Activated gamma-delta T cell treated with anti-CD3 and anti-CD28 coated beads, Interleukin-2, amount 50 U/mL, for 16 hours (primary cell): ENCODE measurements at regions not wholly inside any gene's neighbourhood (a gene's known extent, or its start where the extent isn't known, plus 50 kb on each side); places are given as distances from the start of the nearest gene placed in this dataset.
"Not testable (repeated sequence)": the region's sequence is repeated elsewhere in the genome, so short reads cannot be mapped to it uniquely, and the experiment has no call there.

Experiments used
- DNase-seq: peaks from one replicate; pipeline ENCODE4 v3.0.0-alpha.2; 2020; ENCODE audit warnings: low read depth

DNA sequence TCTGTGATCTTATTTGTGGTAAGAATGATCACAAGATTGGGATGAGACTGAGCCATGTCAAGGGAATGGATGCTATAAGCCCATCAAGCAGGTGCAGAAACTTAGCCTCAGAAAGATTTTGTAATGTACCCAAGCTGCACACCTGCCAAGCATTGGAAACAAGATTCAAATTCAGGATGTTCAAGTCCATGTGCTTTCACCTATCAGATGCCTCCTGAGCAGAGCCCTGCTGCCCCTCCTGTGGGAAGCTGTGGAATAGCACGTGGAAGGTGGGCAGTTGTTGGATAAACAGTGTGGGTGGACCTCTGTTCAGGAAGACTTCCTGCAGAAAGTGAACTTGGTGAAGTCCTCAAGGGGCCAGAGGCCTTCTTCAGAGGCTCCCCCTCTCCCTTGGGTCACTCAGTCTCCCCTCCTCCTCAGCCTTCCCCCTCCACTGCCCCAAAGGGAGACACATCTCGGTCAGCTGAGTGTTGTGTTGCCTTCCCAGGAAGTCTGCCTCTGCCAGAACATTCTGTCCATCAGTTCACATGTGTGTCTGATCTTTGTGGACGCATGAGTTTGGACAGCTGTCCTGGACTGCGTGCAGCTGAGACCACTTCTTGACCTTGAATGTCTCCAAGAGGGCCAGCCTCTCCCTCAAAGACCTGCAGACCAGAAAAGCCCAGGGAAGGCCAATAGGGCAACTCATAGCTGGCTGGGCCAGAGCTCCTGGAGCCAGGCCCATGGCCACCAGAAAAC lies 186.1 kb downstream of the INHBB start:
- no peak for DNase-seq

DNA sequence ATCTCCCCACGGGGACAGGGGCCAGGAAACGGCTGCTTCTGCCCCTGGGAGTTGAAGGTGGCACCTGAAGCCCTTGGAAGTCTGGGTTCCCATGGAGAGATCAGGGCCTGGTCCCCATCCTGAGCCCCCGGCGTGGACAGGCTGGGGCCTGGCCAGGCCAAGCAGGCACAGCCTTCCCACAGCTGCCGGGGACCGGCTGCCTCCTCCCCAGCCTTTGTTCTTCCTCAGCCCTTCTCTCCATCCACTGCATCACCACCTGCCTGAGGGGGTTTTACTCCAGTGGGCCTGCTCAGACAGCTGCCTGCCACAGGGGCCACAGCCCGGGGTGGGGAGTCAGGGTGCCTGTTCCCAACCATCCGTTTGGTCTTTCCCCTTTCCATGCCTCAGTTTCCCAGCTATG lies 187.7 kb downstream of the INHBB start:
- DNase-seq: no peak

DNA sequence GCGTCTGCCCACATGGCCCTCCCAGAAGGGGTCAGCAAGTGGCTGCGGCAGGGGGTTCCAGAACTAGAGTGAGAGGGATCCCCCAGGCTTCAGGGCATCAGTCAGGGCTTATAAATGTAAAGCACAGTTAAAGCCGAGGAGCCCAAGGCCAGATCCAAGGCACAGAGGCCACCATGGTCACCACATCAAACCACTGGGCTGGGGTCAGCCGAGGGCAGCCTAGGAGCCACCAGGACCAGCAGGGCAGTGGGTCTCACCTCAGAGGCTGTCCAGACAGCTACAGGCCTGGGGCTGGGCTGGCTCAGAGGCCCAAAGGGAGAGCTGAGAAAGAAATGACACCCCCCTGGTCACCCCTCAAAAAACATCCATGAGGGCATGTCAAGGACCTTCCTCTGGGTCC lies 188.5 kb downstream of the INHBB start:
- no peak for DNase-seq

DNA sequence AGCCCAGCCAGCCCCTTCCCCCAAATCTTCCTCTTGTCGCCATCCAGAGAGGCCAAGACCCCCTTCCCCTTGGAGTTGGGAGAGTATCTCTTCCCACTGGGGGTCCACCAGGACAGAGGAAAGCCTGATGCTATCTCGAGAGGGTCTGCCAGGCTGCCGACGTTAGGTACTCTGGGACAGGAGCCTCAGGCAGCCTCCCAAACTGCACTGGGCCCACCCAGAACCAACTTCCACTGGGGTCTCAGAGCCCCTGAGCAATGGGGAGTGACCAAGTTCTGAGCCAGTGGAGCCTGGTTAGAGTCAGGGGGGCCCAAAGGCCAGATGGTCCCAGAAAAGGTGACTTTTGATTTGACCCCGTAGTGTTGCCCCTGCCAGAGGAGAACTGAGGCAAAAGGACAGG lies 189.1 kb downstream of the INHBB start:
- DNase-seq: no peak

DNA sequence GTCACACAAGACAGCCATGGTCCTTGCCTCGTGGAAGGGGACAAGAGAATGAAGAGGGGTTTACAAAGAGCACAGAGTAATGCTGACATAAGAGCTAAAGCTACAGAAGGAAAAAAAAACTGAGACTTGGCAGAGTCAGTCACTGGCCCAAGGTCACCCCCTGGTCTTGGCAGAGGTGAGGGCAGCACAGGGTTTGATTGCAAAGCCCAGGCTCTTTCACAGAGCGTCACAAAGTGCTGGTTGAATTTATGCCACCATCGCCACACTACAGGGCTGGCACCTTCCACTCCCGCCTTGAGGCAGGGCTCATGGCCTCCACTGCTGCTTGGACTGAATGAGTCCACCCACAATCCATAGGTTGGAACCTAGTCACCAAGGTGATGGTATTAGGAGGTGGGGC lies 190.2 kb downstream of the INHBB start:
- DNase-seq: no peak

DNA sequence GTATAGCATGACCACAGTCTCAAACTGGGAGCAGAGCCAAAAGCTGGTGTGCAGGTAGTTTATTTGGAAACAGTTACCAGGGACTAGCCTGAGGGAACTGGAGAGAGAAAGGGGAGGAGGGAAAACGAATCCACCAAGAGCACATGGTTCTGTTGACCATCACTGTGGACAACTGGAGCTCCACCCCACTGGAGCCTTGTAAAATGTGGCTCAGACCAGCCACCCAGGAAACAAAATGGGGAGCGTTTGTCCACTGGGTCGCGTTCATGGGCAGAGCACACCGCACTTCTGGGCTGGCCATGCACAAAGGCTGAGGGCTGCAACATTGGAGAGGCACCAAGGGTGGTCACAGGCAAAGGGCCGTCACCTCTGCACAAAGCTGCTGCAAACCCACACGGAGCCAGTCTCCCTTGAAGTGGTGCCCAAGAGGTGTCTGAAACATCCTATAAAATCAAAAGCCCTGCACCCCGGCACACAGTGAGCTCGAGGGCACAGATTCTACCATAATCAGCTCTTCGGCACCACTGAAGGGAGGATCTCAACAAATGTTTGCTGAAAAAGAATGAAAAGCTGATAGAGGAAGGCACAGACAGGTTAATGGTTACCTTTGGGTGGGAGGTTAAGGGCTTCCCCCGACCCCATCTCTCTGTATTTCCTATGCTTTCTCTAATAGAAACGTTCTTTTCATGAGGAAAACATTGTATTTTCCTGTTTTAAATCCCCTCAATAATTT lies 192.9 kb downstream of the INHBB start:
- DNase-seq: no peak

DNA sequence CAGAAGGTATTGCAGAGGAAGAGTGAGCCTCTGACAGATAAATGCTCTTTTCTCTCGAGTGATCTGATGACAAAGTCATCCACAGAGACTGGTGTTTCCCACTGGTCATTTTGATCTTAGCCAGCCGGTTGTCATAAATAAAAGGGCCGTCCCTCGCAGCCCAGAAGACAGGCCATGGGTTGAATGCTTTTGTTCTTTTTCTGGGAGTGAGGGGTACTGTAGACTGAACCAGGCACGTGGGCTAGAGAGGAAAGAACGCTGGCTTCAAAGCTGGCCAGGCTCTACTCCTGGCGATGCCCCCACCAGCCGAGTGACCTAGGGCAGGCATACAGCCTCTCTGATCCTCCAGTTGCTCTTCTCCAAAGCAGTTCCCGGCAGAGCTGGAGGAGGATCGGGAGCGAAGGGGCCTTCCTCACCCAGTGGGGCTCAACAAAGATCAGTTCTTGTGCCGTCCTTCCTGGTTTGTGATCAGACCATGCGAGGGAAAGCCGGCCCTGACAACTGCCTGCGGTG lies 193.5 kb downstream of the INHBB start:
- DNase-seq: no peak

DNA sequence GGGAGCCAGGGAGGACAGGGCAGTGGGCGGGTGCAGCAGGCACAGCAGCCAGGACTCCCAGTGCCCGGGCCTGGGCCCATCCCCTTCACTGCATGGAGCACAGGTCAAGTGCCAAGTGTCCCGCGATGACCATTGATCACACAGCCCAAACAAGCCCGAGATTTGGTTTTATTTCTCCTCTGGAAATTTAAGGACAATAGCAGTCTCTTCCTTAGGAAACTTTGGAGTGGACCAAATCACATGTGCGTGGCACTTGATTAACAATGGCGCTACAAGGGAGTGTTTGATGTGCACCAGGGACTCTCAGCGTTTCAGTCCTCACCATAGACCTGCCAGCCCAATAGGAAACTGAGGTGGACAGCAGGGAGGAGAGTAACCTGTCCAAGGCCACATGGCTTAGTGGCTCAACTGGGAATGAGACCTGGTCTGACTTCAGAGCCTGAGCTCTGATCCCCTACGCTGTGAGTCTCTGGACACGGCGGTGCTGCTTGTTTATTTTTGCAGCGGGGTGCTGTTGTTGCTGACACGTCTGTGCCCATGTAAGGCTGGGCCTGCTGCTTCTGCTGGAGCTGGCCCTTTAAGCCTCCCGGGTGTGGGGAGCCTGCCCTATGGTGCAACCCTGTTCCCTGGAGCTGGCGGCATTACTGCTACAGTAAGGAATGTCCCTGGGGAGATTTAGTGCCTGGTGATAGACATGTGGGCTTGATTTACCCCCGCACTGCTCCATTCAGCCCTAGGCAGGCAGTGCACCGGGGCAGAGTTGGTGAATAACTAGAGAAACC lies 194.2 kb downstream of the INHBB start:
- DNase-seq: no peak

DNA sequence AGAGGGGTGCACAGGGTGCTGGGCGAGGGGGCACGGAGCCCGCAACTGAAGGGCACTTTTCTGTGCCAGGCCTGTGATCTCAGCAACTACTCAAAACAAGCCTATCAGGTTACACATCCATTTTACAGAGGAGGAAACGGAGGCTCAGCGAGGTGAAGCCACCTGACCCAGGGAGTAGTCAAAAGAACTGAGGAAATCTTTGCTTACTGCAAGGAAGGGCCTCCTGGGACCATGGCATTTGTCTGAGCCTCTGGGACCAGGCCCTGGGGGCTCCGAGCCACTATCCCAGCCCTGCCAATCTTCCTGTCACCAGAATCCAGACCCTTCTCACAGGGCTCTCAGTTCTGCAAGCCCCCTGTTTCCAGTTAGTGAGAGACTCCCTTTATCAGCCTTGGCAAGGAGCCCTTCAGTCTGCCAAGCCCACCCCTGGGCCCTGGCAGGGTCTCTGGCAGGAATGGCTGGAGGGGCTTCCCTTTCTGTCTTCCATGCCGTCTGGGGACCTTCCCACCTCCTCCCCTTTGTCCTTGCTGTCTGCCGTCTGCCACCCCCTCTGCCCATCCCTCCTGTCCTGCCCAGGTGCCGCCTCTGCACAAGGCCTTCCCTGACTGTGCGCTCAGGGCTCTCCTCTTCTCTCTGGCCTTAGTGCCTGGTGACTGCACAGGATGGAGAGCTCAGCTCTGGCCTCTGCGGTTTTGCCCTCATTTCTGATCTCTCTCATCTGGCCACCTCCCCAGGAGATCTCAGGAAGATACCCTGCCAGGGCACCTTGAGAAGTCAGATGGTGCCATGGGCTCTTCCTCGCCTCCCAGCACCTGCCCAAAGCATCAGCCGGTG lies 194.7 kb upstream of the GLI2 start:
- no peak for DNase-seq

DNA sequence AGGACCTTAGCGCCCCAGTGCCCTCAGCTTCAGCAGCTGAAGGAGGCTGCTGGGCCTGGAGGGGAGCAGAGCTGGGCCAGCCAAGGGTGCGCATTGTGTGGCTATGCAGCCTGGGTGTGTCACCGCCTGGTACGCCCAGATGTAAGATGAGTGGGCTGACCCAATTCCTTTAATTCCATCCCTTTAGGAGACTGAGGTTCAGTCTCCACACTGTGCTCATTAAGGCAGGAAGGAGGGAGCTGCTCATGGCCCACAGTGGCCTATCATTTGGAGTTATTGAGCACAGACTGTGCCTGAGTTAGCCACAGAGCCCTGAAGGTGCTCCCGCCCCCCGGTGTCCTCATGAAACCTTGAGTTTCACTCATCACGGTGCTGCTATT lies 194.1 kb upstream of the GLI2 start:
- DNase-seq: no peak

DNA sequence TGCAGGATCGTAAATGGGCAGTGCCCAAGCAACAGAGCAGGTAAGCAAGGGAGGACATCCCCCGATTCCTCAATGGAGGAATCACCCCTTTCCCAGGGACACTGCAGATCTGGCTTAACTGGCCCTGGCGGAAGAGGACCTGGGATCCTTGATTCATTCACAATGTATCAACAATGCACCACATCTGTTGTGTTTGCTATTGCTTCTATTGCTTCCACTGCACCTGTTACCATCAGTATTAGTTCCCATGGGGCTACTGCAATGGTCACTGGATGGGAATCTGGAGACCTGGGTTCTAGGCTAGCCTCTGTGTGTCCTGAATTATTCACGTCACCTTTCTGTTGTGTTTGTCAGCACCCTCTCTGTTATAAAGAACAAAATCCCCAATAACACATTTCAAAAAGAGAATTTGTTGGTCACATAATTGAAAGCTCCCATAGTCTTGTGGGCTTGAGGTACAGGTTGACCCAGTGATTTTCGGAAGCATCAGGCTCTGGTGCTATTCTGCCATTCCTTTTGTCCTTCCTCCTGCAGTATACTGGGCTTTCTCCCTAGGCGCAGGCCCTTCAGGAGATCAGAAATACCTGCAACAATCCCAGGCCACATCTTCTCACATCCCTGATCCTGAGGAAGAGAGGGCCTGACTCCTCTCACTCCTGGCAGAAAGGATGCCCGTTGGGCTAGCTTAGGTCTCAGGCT lies 193.5 kb upstream of the GLI2 start:
- DNase-seq: no peak

DNA sequence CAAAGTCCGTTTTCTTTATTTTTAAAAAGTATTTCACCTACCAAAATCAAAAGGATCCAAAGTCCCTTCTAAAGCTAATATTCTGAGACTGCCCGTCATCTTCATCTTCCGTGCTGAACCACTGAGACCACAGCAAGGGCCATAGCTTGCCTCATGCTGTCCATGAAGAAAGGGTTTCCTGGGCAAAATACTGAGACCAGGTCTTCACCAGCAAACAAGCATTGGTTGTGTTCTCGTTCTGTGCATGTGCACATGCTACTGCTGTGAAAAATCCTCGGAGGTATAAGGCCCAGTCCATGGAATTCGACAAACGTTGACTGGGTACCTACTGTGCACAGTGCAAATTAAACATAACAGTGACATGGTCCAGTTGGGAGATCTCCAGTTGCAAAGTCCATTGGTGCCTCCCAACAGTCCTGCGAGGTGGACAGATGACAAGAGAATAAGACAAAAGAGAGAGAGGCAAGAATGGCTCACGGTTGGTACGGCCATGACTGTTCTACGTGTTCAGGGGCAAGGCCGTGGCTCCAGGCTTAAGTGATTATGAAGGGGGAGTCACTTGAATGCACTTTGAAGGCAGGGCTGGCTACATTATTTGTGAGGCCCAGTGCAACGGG lies 192.6 kb upstream of the GLI2 start:
- no peak for DNase-seq

DNA sequence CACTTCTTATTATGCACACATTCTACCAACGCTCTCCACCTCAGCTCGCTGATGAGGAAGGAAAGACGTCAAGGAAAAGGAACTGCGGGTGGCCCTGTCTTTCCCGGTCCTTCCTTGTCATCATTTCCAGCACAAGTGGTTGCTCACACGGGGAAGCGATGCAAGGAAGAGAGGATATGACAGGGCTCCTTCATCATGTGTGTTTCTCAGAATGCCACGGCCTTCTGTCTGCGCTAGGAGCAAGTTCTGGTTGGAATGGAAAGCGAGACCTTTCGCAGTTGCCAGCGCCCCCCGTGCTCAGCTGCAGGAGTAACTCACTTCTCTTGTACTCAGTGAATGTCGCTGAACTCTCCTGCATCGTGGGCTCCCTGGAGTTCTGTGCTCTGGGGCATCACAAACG lies 191.8 kb upstream of the GLI2 start:
- no peak for DNase-seq

DNA sequence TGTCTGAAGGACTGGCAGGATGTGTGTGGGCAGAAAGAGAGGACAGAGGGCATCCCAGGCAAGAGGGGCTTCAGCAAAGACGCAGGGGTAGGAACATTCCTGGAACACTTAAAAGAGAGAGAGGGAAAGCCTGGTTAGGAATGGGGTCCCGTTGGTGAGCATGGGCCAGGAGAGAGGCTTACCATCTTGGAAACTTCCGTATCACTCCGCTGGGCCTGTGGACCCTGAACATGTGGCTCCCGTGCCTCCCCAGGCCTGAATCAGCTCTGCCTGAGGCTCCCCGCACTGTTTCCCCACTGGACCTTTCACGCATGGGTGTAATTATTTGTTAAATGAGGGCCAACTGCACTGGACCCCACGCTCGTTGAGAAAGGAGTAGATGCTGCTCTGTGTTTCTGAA lies 191.1 kb upstream of the GLI2 start:
- DNase-seq: no peak

DNA sequence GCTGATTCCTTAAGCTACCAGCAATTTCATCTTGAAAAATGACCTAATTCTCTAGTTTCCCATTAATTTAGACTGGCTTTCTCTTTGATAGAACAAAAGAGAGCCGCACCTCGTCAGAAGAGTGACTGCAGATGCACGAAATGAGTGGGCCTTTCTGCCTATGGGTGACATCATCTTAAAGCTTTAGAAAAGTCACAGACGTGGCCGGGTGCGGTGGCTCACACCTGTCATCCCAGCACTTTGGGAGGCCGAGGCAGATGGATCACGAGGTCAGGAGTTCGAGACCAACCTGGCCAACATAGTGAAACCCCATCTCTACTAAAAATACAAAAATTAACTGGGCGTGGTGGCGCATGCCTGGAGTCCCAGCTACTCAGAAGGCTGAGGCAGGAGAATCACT lies 190.7 kb upstream of the GLI2 start:
- DNase-seq: not testable (repeated sequence)

DNA sequence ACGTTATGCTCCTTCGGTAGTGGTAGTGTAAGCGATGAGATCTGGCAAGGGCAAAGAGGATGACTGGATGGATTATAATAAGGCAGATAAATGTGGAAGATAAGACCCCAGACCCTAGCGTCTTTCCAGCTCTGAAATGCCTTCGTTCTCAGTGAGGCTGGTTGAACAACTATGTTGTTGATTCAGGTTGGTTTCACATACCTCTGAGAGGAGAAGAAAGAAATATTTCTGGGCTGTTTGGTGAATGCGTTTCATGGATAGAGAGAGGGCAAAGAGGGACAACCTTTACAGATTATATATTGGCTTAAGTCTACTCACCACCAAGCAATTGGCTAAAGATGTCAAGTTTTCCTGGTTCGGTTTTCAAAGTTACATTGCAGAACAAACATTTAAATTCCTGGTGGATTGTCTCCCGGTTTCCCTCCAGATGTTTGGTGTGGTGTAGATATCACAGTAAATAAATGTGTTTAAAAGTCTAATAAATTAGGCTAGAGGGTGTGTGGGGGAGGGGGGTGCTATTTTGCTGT lies 190.1 kb upstream of the GLI2 start:
- no peak for DNase-seq

DNA sequence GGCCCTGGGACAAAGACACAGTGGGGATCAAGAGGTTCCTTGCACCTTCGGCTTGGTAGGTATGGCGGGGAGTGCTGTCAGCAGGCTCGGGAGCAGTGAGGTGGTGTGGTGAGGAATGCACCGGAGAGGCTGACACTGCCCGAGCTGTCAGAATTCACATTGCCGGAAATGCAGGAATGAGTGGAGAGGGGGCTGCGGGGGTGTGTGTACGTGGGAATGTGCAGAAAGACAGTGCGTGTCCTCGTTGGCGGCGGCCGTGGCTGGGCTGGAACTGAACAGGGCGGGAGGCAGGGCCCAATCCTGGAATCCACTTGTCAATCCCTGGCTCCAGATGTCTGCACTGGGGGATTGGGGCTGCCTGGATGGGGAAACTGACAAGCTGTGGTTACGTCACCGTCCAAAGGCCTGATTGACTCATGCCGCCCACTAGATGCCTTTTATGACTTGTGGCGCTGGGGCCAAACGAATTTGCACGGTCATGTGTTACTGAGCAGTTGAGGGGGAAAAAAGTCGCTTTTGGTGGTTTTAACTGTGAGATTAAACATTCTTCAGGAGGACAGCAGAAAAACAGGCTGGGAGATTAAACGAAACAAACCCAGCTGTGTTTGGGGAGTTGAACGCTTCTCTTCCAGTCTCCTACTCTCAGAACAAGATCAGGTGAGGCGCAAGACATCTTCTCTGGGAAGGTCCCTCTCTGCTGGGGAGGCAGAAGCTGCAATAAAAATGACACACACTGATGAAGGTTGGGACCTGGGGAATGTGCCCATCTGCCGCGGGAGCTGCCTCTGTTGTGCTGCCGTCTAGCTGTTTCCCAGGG lies 189.4 kb upstream of the GLI2 start:
- DNase-seq: no peak

DNA sequence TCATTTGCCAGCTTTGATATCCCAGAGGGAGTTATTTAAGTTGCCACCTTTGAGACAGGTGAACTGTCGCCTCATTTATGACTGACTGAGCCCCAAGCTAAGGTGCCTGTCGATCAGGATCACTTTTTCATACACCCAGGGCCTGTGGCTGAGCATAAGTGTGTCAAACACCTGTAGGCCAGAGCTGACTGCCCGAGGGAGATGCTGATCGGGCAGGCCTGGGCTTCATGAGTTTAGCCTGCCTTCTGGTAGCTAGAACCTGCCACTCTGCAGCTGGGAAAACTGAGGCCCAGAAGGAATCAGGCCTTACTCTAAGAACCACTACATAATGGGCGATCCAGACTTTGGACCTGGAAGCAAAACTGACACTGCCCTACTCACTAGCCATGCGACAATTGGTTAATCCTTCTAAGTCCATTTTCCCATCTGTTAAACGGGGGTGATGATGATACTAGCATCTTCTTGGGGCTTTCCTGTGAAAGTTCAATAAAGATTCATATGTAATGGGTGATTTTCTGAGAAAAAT lies 188.7 kb upstream of the GLI2 start:
- DNase-seq: no peak

DNA sequence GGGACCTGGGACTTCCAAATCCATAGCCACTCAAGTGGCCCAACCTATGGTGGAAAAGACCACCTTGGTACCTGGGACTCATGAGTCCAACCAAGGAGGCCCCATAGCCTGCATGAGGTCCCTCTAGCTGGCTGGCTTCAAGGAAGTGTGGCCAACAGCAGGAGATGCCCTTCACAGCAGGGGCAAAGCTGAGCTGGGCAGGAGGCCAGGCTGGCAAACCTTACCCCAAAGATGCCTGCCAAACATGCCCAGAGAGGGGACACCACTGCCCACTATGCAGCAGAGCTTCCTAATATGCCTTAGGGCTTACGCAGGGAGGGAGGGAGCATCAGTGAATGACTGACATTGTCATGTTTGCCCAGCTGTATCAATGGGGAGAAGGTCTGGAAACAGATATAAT lies 188.0 kb upstream of the GLI2 start:
- DNase-seq: no peak
